Fibroblast of mammary gland (primary cell): ENCODE measurements at regions not wholly inside any gene's neighbourhood (a gene's known extent, or its start where the extent isn't known, plus 50 kb on each side); places are given as distances from the start of the nearest gene placed in this dataset.

ENCODE experiments used
- DNase-seq: peaks from one replicate; pipeline ENCODE4 v3.0.0-alpha.2; 2010; ENCODE audit warnings: low read depth
- H3K4me3 ChIP-seq: 2 replicates; pipeline ENCODE4 v1.5.1; 2011; ENCODE audit warnings: low read depth, mild to moderate bottlenecking, low read length, moderate library complexity; ENCODE audit not compliant: control insufficient read depth
- TF ChIP-seq, protein P1 (sequence below): conservative IDR thresholded peaks from 2 replicates; pipeline ENCODE4 v1.5.1; 2011; ENCODE audit warnings: low read depth, low read length, inconsistent platforms; ENCODE audit not compliant: control insufficient read depth, insufficient read depth

- TF ChIP-seq, protein P1, sequence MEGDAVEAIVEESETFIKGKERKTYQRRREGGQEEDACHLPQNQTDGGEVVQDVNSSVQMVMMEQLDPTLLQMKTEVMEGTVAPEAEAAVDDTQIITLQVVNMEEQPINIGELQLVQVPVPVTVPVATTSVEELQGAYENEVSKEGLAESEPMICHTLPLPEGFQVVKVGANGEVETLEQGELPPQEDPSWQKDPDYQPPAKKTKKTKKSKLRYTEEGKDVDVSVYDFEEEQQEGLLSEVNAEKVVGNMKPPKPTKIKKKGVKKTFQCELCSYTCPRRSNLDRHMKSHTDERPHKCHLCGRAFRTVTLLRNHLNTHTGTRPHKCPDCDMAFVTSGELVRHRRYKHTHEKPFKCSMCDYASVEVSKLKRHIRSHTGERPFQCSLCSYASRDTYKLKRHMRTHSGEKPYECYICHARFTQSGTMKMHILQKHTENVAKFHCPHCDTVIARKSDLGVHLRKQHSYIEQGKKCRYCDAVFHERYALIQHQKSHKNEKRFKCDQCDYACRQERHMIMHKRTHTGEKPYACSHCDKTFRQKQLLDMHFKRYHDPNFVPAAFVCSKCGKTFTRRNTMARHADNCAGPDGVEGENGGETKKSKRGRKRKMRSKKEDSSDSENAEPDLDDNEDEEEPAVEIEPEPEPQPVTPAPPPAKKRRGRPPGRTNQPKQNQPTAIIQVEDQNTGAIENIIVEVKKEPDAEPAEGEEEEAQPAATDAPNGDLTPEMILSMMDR = no peak
- no peak overlapping the region for H3K4me3 ChIP-seq
- DNase-seq = peak; percentile 93
These were observed 690.6 kb downstream of the EPM2A start for GRCh38 chr6:145044641-145045246.

DNA sequence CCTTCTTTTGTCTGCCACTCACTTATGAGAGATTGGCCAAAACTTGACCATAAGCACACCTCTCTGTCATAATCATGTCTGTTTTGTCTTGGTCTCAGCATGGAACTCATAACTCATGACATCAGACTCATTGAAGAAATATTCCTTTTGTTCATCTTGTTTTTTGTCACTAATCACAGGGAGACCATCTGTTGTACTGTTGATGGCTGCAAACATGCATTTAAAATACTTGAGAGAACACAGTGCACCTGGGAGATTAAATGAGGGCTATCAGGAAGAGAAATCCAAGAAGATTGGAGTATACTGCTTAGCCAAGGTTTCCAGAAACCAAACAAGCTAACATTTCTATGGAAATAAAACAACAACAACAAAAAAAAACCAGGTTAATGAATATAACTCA, 689.7 kb downstream of the EPM2A start:
- H3K4me3 ChIP-seq = no peak overlapping the region
- TF ChIP-seq, protein P1 = no peak
- peak; percentile 20 for DNase-seq

DNA sequence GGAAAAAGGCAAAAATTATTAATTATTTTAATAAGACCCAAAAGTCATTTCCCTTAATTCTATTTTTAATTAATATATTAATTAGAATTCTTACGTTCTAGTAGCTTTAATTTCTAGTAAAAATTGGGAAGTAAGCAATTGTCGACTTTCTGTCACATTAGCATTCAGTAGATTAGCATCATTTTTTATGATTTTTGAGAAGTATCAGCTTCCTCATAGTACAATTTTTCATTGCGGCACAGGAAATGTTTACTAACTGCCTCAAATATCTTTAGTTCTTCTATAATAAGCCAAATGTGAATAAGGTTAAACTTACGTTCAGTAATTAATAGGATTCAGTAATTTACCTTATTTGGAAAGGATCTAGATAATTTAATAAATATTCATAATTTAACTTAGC, 687.4 kb downstream of the EPM2A start:
- TF ChIP-seq, protein P1 = no peak
- H3K4me3 ChIP-seq = no peak overlapping the region
- no peak for DNase-seq

DNA sequence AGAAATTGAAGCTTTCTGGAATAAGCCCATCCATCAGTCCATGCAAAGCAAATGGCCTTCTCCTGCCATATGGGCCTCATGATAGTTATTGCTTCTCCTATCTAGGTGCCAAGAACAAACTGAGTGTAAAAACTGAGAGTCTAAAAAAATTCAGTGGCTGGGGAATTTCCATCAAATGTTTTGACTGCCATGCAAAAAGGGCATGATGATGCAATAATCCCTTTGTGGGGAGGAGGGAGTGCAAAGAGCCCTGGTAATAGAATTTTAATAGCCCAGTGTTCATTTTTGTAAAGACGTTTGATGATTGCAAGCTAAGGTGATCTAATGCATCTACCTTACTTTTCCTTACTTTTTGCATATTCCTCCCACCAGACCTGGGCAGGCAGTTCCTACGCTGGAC, 683.7 kb downstream of the EPM2A start:
- TF ChIP-seq, protein P1 = no peak
- no peak overlapping the region for H3K4me3 ChIP-seq
- DNase-seq = no peak

- TF ChIP-seq, protein P1 = no peak
- peak; percentile 36 for DNase-seq
- no peak overlapping the region for H3K4me3 ChIP-seq
These were observed 679.8 kb downstream of the EPM2A start for GRCh38 chr6:145055567-145055966.

DNA sequence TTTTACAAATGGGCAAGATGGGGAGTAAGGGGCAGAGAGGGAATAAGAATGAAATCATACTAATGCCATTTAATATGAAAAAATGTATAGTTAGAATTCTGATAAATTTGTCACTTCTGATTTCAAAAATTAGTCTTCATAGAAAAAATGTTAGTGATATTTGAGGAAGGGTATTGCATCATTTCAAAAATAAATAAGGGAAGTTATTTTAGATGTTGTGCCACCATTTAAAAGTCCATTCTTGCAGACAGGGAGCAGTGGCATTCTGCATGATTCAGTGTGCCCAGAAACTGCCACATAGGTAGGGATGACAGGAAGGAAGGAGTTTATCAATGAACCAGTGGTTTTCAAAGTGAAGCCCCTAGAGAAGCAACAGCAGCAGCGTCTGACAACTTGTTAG, 674.6 kb downstream of the EPM2A start:
- TF ChIP-seq, protein P1 = no peak

GRCh38 chr6:145063091-145063490, 672.2 kb downstream of the EPM2A start:
- DNase-seq = no peak

More for the DNA sequence above, 674.6 kb downstream of the EPM2A start:
- H3K4me3 ChIP-seq = no peak overlapping the region
- no peak for DNase-seq

More at GRCh38 chr6:145063091-145063490, 672.2 kb downstream of the EPM2A start:
- no peak overlapping the region for H3K4me3 ChIP-seq
- TF ChIP-seq, protein P1 = no peak
